H9 (cell line): ENCODE measurements at regions not wholly inside any gene's neighbourhood (a gene's known extent, or its start where the extent isn't known, plus 50 kb on each side); places are given as distances from the start of the nearest gene placed in this dataset.

Experiments
- DNase-seq: peaks from one replicate; pipeline ENCODE4 v3.0.0-alpha.2; 2017
- H2AFZ ChIP-seq: one replicate; pipeline ENCODE4 v1.6.1; 2013; ENCODE audit warnings: mild to moderate bottlenecking, low read length, control low read depth, moderate library complexity
- H2AK5ac ChIP-seq: 2 replicates; pipeline ENCODE4 v1.6.1; 2013; ENCODE audit warnings: low read length, control low read depth, mixed read lengths; ENCODE audit not compliant: insufficient read length
- H2BK120ac ChIP-seq: one replicate; pipeline ENCODE4 v1.6.1; 2013; ENCODE audit warnings: low read depth, mild to moderate bottlenecking, low read length, control low read depth, inconsistent platforms; ENCODE audit not compliant: poor library complexity, severe bottlenecking
- H2BK12ac ChIP-seq: 2 replicates; pipeline ENCODE4 v1.6.1; 2013; ENCODE audit warnings: low read length, control low read depth, mixed read lengths, low read depth; ENCODE audit not compliant: insufficient read length
- H2BK15ac ChIP-seq: 2 replicates; pipeline ENCODE4 v1.6.1; 2013; ENCODE audit warnings: low read depth, low read length, control low read depth
- H2BK20ac ChIP-seq: one replicate; pipeline ENCODE4 v1.6.1; 2013; ENCODE audit warnings: low read depth, mild to moderate bottlenecking, low read length, control low read depth, inconsistent platforms; ENCODE audit not compliant: poor library complexity, severe bottlenecking
- H2BK5ac ChIP-seq: 2 replicates; pipeline ENCODE4 v1.6.1; 2013; ENCODE audit warnings: low read length, control low read depth, mixed read lengths; ENCODE audit not compliant: insufficient read length
- H3K14ac ChIP-seq: 2 replicates; pipeline ENCODE4 v1.6.1; 2013; ENCODE audit warnings: low read length, control low read depth; ENCODE audit not compliant: insufficient read depth
- H3K18ac ChIP-seq: 2 replicates; pipeline ENCODE4 v1.6.1; 2013; ENCODE audit warnings: low read depth, mild to moderate bottlenecking, mixed read lengths, low read length, control low read depth; ENCODE audit not compliant: insufficient read length
- H3K23ac ChIP-seq: 2 replicates; pipeline ENCODE4 v1.6.1; 2013; ENCODE audit warnings: low read length, control low read depth, mixed read lengths, low read depth; ENCODE audit not compliant: insufficient read length
- H3K23me2 ChIP-seq: 2 replicates; pipeline ENCODE4 v1.6.1; 2013; ENCODE audit warnings: low read depth, mild to moderate bottlenecking, mixed read lengths, low read length, control low read depth; ENCODE audit not compliant: insufficient read length, poor library complexity, severe bottlenecking
- H3K27ac ChIP-seq: 2 replicates; pipeline ENCODE4 v1.5.1; 2013; ENCODE audit warnings: low read length, control low read depth, mixed read lengths, low read depth; ENCODE audit not compliant: insufficient read length
- H3K27me3 ChIP-seq: 2 replicates; pipeline ENCODE4 v1.6.1; 2013; ENCODE audit warnings: low read length, control low read depth, inconsistent platforms; ENCODE audit not compliant: insufficient read depth
- H3K4ac ChIP-seq: 2 replicates; pipeline ENCODE4 v1.6.1; 2013; ENCODE audit warnings: low read depth, mild to moderate bottlenecking, control low read depth, inconsistent platforms, low read length, moderate library complexity
- H3K4me1 ChIP-seq: 2 replicates; pipeline ENCODE4 v1.6.1; 2013; ENCODE audit warnings: low read length, control low read depth, inconsistent platforms; ENCODE audit not compliant: insufficient read depth
- H3K4me2 ChIP-seq: 2 replicates; pipeline ENCODE4 v1.6.1; 2013; ENCODE audit warnings: low read length, control low read depth, mixed read lengths; ENCODE audit not compliant: insufficient read length, insufficient read depth
- H3K56ac ChIP-seq: 2 replicates; pipeline ENCODE4 v1.6.1; 2013; ENCODE audit warnings: low read depth, mild to moderate bottlenecking, mixed read lengths, low read length, control low read depth; ENCODE audit not compliant: insufficient read length
- H3K79me1 ChIP-seq: 2 replicates; pipeline ENCODE4 v1.6.1; 2013; ENCODE audit warnings: low read depth, mild to moderate bottlenecking, moderate library complexity, low read length, control low read depth, inconsistent platforms; ENCODE audit not compliant: insufficient read depth, poor library complexity, severe bottlenecking
- H3K79me2 ChIP-seq: 2 replicates; pipeline ENCODE4 v1.6.1; 2013; ENCODE audit warnings: low read length, control low read depth, inconsistent platforms; ENCODE audit not compliant: insufficient read depth
- H3K9ac ChIP-seq: 2 replicates; pipeline ENCODE4 v1.6.1; 2013; ENCODE audit warnings: low read length, control low read depth, mixed read lengths; ENCODE audit not compliant: insufficient read length; ENCODE audit errors: extremely low read depth
- H3K9me3 ChIP-seq: one replicate; pipeline ENCODE4 v1.6.1; 2013; ENCODE audit warnings: low read depth, low read length, inconsistent platforms; ENCODE audit not compliant: control insufficient read depth
- H3T11ph ChIP-seq: one replicate; pipeline ENCODE4 v1.6.1; 2013; ENCODE audit warnings: mild to moderate bottlenecking, low read length, control low read depth, inconsistent platforms
- H4K20me1 ChIP-seq: one replicate; pipeline ENCODE4 v1.6.1; 2013; ENCODE audit not compliant: control insufficient read depth, insufficient read length, insufficient read depth
- H4K5ac ChIP-seq: 2 replicates; pipeline ENCODE4 v1.6.1; 2013; ENCODE audit warnings: low read depth, mild to moderate bottlenecking, mixed read lengths, low read length, control low read depth; ENCODE audit not compliant: insufficient read length
- H4K8ac ChIP-seq: replicated peaks from 2 replicates; pipeline ENCODE4 v1.6.1; 2013; ENCODE audit warnings: low read length, control low read depth, mixed read lengths, low read depth; ENCODE audit not compliant: insufficient read length
- H4K91ac ChIP-seq: 2 replicates; pipeline ENCODE4 v1.6.1; 2013; ENCODE audit warnings: low read depth, mild to moderate bottlenecking, moderate library complexity, mixed read lengths, low read length, control low read depth; ENCODE audit not compliant: insufficient read length
- H3K27ac Mint-ChIP-seq, 3 experiments: 2 replicates in 2 of 3; 3 replicates in 1 of 3; pipeline ENCODE4 v1.8.0; 2020 to 2021; ENCODE audit warnings: mixed read lengths in 3 of 3, mild to moderate bottlenecking in 1 of 3, moderate library complexity in 1 of 3
- H3K27me3 Mint-ChIP-seq: 2 replicates; pipeline ENCODE4 v1.8.0; 2021; ENCODE audit warnings: low read depth, mild to moderate bottlenecking, moderate library complexity, mixed read lengths
- H3K36me3 Mint-ChIP-seq, 3 experiments: 2 replicates in 2 of 3; 3 replicates in 1 of 3; pipeline ENCODE4 v1.8.0; 2020 to 2021; ENCODE audit warnings: low read depth in 3 of 3, mixed read lengths in 3 of 3; ENCODE audit not compliant: insufficient read depth in 1 of 3
- H3K4me1 Mint-ChIP-seq, 2 experiments: 2 replicates each; pipeline ENCODE4 v1.8.0; 2020; ENCODE audit warnings: mixed read lengths in 2 of 2
- H3K4me3 Mint-ChIP-seq, 2 experiments: 2 replicates in 1 of 2; 3 replicates in 1 of 2; pipeline ENCODE4 v1.8.0; 2020 to 2021; ENCODE audit warnings: mild to moderate bottlenecking in 2 of 2, mixed read lengths in 2 of 2, moderate library complexity in 1 of 2
- H3K9me3 Mint-ChIP-seq, 2 experiments: 2 replicates in 1 of 2; 3 replicates in 1 of 2; pipeline ENCODE4 v1.8.0; 2020; ENCODE audit warnings: mild to moderate bottlenecking in 2 of 2, mixed read lengths in 2 of 2, moderate library complexity in 1 of 2
- WGBS: extraction: QIAGEN DNeasy Blood & Tissue Kit; methylation state at CpG from one replicate; pipeline ENCODE4 v1.1.7; 2013; ENCODE audit warnings: missing lambda C conversion rate, low lambda C conversion rate, mixed read lengths; ENCODE audit not compliant: insufficient read length; ENCODE audit errors: extremely low coverage; 5-methylcytosine and 5-hydroxymethylcytosine counted together
- TF ChIP-seq, protein P1 (sequence below): fragments of 200-600 bp; sonication (generic); conservative IDR thresholded peaks from 3 replicates; pipeline ENCODE4 v1.8.0; 2021; ENCODE audit warnings: antibody characterized with exemption, mild to moderate bottlenecking

DNA sequence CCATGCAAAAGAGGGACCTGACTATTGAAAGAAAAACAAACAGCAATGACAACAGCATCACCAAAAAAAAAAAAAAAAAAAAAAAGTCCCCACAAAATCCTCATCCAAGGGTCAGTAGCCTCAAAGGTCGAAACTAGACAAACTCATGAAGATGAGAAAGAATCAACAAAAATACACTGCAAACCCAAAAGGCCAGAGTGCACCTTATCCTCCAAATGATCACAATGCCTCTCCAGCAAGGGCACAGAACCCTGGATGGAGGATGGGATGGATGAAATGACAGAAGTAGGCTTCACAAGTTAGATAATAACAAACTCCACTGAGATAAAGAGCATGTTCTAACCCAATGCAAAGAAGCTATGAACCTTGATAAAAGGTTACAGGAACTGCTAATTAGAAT, 250.4 kb upstream of the GRAMD2B start:
- WGBS, result no CpG with 5 or more reads among the region's 1 CpG
- H3T11ph ChIP-seq, result no peak overlapping the region
- H4K20me1 ChIP-seq, result no peaks in the 10 kb centered on the region
- H3K9me3 Mint-ChIP-seq, result peaks cover 0 to 10% of the 10 kb centered on the region in 2 experiments; a peak in 4 of 5 replicates
- no peak for DNase-seq
- H3K9ac ChIP-seq, result no peak overlapping the region
- no peaks in the 10 kb centered on the region; the same call in 1 of the 2 replicates for H3K27me3 Mint-ChIP-seq
- H3K79me1 ChIP-seq, result no peaks in the 10 kb centered on the region
- no peak overlapping the region for H2AK5ac ChIP-seq
- no peak overlapping the region for H2BK12ac ChIP-seq
- TF ChIP-seq, protein P1, sequence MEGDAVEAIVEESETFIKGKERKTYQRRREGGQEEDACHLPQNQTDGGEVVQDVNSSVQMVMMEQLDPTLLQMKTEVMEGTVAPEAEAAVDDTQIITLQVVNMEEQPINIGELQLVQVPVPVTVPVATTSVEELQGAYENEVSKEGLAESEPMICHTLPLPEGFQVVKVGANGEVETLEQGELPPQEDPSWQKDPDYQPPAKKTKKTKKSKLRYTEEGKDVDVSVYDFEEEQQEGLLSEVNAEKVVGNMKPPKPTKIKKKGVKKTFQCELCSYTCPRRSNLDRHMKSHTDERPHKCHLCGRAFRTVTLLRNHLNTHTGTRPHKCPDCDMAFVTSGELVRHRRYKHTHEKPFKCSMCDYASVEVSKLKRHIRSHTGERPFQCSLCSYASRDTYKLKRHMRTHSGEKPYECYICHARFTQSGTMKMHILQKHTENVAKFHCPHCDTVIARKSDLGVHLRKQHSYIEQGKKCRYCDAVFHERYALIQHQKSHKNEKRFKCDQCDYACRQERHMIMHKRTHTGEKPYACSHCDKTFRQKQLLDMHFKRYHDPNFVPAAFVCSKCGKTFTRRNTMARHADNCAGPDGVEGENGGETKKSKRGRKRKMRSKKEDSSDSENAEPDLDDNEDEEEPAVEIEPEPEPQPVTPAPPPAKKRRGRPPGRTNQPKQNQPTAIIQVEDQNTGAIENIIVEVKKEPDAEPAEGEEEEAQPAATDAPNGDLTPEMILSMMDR, result no peak
- peaks cover 0 to 10% (median 8%) of the 10 kb centered on the region in 3 experiments; a peak in 2 of 7 replicates for H3K36me3 Mint-ChIP-seq
- H3K4me1 Mint-ChIP-seq, result 0 out of 4 replicates have a peak, but pooled peaks cover 0 to 2% of the 10 kb centered on the region in 2 experiments
- H3K18ac ChIP-seq, result no peak overlapping the region
- no peaks in the 10 kb centered on the region for H3K23me2 ChIP-seq
- H3K4ac ChIP-seq, result no peak overlapping the region
- H2AFZ ChIP-seq, result no peak overlapping the region
- no peak overlapping the region for H3K27ac Mint-ChIP-seq
- no peaks in the 10 kb centered on the region for H3K27me3 ChIP-seq
- no peak overlapping the region for H2BK15ac ChIP-seq
- H3K56ac ChIP-seq, result no peak overlapping the region
- H2BK5ac ChIP-seq, result no peak overlapping the region
- no peak overlapping the region for H4K8ac ChIP-seq
- no peak overlapping the region for H3K4me3 Mint-ChIP-seq
- no peaks in the 10 kb centered on the region for H3K9me3 ChIP-seq
- H3K4me1 ChIP-seq, result no peaks in the 10 kb centered on the region
- no peak overlapping the region for H3K23ac ChIP-seq
- no peak overlapping the region for H4K5ac ChIP-seq
- no peak overlapping the region for H3K14ac ChIP-seq
- H3K79me2 ChIP-seq, result no peaks in the 10 kb centered on the region
- H3K27ac ChIP-seq, result no peak overlapping the region
- no peak overlapping the region for H4K91ac ChIP-seq
- no peak overlapping the region for H2BK20ac ChIP-seq
- no peak overlapping the region for H2BK120ac ChIP-seq
- H3K4me2 ChIP-seq, result no peak overlapping the region
